Posterior cingulate gyrus (tissue), 11 donors: ENCODE measurements at regions not wholly inside any gene's neighbourhood (a gene's known extent, or its start where the extent isn't known, plus 50 kb on each side); places are given as distances from the start of the nearest gene placed in this dataset.
"Not testable (repeated sequence)": the region's sequence is repeated elsewhere in the genome, so short reads cannot be mapped to it uniquely, and the experiment has no call there.

Experiments used
- DNase-seq, 10 donors: peaks; one replicate each; pipeline versions ENCODE4 v3.0.0 to v3.0.0-alpha.2; 2020 to 2021; ENCODE audit warnings: mixed read lengths in 3 of 10
- intact Hi-C: fragments of 100-400 bp; cut with DNase I; formaldehyde crosslinking; loops from one replicate; pipeline ENCODE4 v1.15.1; 2023

- intact Hi-C loops: no loop called here
- DNase-seq: no peak
Observed at GRCh38 chr10:85493703-85494102, 872.9 kb downstream of the GRID1 start.

GRCh38 chr10:85504641-85505040 lies 862.0 kb downstream of the GRID1 start:
- intact Hi-C loops: loop anchor here (5.0 kb wide), 1 partner anchor 282 kb away; no protein-coding TSS in a partner anchor
- DNase-seq: not testable (repeated sequence)

- intact Hi-C loops: loop anchor here (5.0 kb wide), 1 partner anchor 286 kb away; no protein-coding TSS in a partner anchor
- no peak for DNase-seq
Observed at GRCh38 chr10:85508159-85508558, 858.4 kb downstream of the GRID1 start.

GRCh38 chr10:85510682-85511081 lies 855.9 kb downstream of the GRID1 start:
- peak in 5 of 10 donors; percentile 9 to 77 (median 41) for DNase-seq
- intact Hi-C loops: no loop called here

- intact Hi-C loops: no loop called here
- DNase-seq: no peak
Observed at GRCh38 chr10:85513436-85513835, 853.2 kb downstream of the GRID1 start.

GRCh38 chr10:85515316-85515715 lies 851.3 kb downstream of the GRID1 start:
- intact Hi-C loops: no loop called here

GRCh38 chr10:85524001-85524666 lies 842.5 kb downstream of the GRID1 start:
- intact Hi-C loops: no loop called here
- no peak for DNase-seq

More at GRCh38 chr10:85515316-85515715, 851.3 kb downstream of the GRID1 start:
- DNase-seq: no peak

- no peak for DNase-seq
- intact Hi-C loops: no loop called here
Observed at GRCh38 chr10:85527616-85528317, 838.8 kb downstream of the GRID1 start.

GRCh38 chr10:85528318-85528652 lies 838.3 kb downstream of the GRID1 start:
- intact Hi-C loops: no loop called here
- no peak for DNase-seq

GRCh38 chr10:85531706-85532105 lies 834.9 kb downstream of the GRID1 start:
- intact Hi-C loops: no loop called here
- DNase-seq: no peak

GRCh38 chr10:85532773-85533172 lies 833.8 kb downstream of the GRID1 start:
- intact Hi-C loops: no loop called here
- no peak for DNase-seq

GRCh38 chr10:85535926-85536325 lies 830.7 kb downstream of the GRID1 start:
- no peak for DNase-seq
- intact Hi-C loops: no loop called here

GRCh38 chr10:85537561-85537960 lies 829.0 kb downstream of the GRID1 start:
- intact Hi-C loops: no loop called here
- DNase-seq: no peak

- DNase-seq: no peak
- intact Hi-C loops: no loop called here
Observed at GRCh38 chr10:85538601-85539000, 828.0 kb downstream of the GRID1 start.

GRCh38 chr10:85542152-85542551 lies 824.4 kb downstream of the GRID1 start:
- no peak for DNase-seq
- intact Hi-C loops: no loop called here

- DNase-seq: no peak
- intact Hi-C loops: no loop called here
Observed at GRCh38 chr10:85542936-85543730, 823.5 kb downstream of the GRID1 start.

- DNase-seq: no peak
- intact Hi-C loops: no loop called here
Observed at GRCh38 chr10:85544956-85545355, 821.6 kb downstream of the GRID1 start.

GRCh38 chr10:85545874-85546273 lies 820.7 kb downstream of the GRID1 start:
- intact Hi-C loops: no loop called here
- DNase-seq: no peak

GRCh38 chr10:85547460-85548023 lies 819.1 kb downstream of the GRID1 start:
- intact Hi-C loops: loop anchor here (2.0 kb wide), 1 partner anchor 829 kb away; no protein-coding TSS in a partner anchor
- no peak for DNase-seq

- DNase-seq: peak in 9 of 10 donors; percentile 27 to 93 (median 62)
- intact Hi-C loops: loop anchor here (2.0 kb wide), 1 partner anchor 829 kb away; no protein-coding TSS in a partner anchor
Observed at GRCh38 chr10:85548034-85548433, 818.6 kb downstream of the GRID1 start.
